ENCODE measurements at regions not wholly inside any gene's neighbourhood (a gene's known extent, or its start where the extent isn't known, plus 50 kb on each side); places are given as distances from the start of the nearest gene placed in this dataset.

GRCh38 chr4:158350161-158350560 lies 139.9 kb downstream of the TMEM144 start:
- TF ChIP-seq, protein P1, sequence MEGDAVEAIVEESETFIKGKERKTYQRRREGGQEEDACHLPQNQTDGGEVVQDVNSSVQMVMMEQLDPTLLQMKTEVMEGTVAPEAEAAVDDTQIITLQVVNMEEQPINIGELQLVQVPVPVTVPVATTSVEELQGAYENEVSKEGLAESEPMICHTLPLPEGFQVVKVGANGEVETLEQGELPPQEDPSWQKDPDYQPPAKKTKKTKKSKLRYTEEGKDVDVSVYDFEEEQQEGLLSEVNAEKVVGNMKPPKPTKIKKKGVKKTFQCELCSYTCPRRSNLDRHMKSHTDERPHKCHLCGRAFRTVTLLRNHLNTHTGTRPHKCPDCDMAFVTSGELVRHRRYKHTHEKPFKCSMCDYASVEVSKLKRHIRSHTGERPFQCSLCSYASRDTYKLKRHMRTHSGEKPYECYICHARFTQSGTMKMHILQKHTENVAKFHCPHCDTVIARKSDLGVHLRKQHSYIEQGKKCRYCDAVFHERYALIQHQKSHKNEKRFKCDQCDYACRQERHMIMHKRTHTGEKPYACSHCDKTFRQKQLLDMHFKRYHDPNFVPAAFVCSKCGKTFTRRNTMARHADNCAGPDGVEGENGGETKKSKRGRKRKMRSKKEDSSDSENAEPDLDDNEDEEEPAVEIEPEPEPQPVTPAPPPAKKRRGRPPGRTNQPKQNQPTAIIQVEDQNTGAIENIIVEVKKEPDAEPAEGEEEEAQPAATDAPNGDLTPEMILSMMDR (IDR thresholded peaks at IDR 0.05; ENCODE audit: insufficient read depth, low read depth, low read length): no peak
- no peak for TF ChIP-seq EZH2 (IDR thresholded peaks at IDR 0.05; ENCODE audit: insufficient read depth, low read length)

Data from astrocyte (in vitro differentiated cells and primary cell).